ENCODE measurements at regions not wholly inside any gene's neighbourhood (a gene's known extent, or its start where the extent isn't known, plus 50 kb on each side); places are given as distances from the start of the nearest gene placed in this dataset.

DNA sequence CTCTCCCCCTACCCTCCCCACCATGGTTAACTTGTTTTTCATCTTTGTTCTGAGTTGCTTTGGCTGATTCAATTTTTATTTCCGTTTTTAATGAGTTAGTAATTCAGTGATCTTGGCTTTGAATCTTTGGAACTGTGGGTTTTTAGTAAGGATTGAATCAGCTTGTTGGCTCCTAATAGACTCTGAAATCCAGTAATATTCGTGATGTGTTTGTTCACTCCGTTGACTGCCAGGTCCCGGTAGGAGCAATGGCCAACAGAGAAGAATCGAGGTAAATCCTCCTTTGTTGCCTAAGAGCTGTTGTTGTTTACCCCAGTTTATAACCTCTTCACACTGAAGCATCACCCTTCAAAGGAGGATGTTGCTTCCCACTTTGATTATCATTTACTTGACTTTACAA lies 92.7 kb downstream of the PCSK1 start:
- H3K9me3 ChIP-seq (ENCODE audit: control insufficient read depth, insufficient read depth, low read length) = no peaks in the 10 kb centered on the region
- POLR2A ChIA-PET = no interaction called here
- H3K27me3 ChIP-seq (ENCODE audit: control insufficient read depth, insufficient read depth, low read length) = no peaks in the 10 kb centered on the region
- H3K4me3 ChIP-seq (ENCODE audit: low read depth, low read length) = no peak overlapping the region
- no peak for DNase-seq (ENCODE audit: low read depth, low spot score)
- H3K27ac ChIP-seq (ENCODE audit: low read depth, low read length) = no peak overlapping the region
- TF ChIP-seq, protein P1, sequence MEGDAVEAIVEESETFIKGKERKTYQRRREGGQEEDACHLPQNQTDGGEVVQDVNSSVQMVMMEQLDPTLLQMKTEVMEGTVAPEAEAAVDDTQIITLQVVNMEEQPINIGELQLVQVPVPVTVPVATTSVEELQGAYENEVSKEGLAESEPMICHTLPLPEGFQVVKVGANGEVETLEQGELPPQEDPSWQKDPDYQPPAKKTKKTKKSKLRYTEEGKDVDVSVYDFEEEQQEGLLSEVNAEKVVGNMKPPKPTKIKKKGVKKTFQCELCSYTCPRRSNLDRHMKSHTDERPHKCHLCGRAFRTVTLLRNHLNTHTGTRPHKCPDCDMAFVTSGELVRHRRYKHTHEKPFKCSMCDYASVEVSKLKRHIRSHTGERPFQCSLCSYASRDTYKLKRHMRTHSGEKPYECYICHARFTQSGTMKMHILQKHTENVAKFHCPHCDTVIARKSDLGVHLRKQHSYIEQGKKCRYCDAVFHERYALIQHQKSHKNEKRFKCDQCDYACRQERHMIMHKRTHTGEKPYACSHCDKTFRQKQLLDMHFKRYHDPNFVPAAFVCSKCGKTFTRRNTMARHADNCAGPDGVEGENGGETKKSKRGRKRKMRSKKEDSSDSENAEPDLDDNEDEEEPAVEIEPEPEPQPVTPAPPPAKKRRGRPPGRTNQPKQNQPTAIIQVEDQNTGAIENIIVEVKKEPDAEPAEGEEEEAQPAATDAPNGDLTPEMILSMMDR (IDR thresholded peaks at IDR 0.05; ENCODE audit: low read depth, low read length) = no peak
- CTCF ChIA-PET = interaction anchor here (0.6 to 2.1 kb wide), 3 partner anchors 99 to 262 kb away, joined by 3 to 10 read pairs (median 4); no protein-coding TSS in a partner anchor

DNA sequence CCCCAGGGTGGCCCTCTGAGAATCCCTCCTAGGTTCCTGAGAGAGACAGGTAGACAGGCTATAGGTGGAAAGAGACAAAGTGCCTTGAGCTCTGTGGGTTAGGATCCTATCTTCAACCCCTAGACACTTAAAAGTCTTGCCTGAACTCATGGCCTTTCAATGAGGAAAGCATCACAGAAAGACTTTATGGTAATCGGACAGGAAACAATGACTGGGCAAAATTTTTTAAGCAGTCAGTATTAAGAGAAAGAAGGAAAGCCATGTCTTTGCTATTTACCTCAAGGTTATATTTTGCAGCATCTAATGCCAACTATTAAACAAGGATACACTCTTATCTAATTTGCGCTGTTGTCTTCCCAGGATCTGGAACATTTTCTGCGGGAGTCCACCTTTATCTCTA lies 93.2 kb downstream of the PCSK1 start:
- Histone ChIP-seq H3K27ac (ENCODE audit: low read depth, low read length) (no peak overlapping the region), H3K9me3 (ENCODE audit: control insufficient read depth, insufficient read depth, low read length) (no peaks in the 10 kb centered on the region), H3K27me3 (ENCODE audit: control insufficient read depth, insufficient read depth, low read length) (no peaks in the 10 kb centered on the region), H3K4me3 (ENCODE audit: low read depth, low read length) (no peak overlapping the region)
- ChIA-PET CTCF (interaction anchor here (0.5 to 0.9 kb wide), 2 partner anchors 261 to 451 kb away, joined by 3 to 7 read pairs; no protein-coding TSS in a partner anchor), POLR2A (no interaction called here)
- DNase-seq (ENCODE audit: low read depth, low spot score) = no peak
- TF ChIP-seq, protein P1 (IDR thresholded peaks at IDR 0.05; ENCODE audit: low read depth, low read length) = no peak

DNA sequence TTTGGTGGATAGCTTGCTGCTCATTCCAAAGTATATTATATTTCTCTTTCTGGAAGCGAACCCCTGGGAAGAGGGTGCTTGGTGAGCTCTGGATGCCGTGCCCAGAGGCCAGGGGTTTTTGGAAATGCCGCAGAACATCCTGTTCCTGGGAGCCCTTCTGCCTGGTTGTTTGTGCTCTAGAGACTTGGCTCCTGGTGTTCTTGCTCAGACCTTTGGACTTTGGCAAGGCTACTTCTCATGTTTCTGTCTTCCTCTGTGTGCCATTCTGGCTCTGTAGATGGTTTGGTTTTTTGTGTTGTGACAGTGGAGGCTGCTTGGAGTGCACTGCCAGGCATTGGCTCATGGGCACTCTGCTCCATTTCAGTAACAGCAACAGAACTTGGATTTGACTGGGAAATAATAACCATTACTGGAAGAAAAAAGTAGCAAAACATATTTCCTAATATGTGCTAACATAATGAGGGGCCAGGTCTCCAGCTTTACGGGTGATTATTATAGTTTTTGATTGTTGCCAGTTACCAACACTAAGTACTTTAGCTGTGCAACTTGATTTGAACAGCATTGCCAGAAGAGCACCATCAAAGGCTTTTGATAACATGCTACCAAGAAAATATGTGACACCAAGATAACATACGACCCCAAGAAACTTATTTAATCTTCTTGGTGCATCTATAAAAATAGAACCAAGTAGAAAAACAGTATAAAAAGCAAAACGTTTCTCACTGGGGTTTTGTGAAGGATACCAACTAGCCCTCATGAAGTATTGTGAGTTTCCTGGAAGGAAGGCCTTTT lies 94.2 kb downstream of the PCSK1 start:
- DNase-seq (ENCODE audit: low read depth, low spot score) = no peak
- TF ChIP-seq, protein P1 (IDR thresholded peaks at IDR 0.05; ENCODE audit: low read depth, low read length) = no peak
- H3K9me3 ChIP-seq (ENCODE audit: control insufficient read depth, insufficient read depth, low read length) = no peaks in the 10 kb centered on the region
- CTCF ChIA-PET = interaction anchor here (0.6 to 0.8 kb wide), 2 partner anchors 261 to 263 kb away, joined by 3 to 4 read pairs; no protein-coding TSS in a partner anchor
- no peaks in the 10 kb centered on the region for H3K27me3 ChIP-seq (ENCODE audit: control insufficient read depth, insufficient read depth, low read length)
- H3K27ac ChIP-seq (ENCODE audit: low read depth, low read length) = no peak overlapping the region
- no peak overlapping the region for H3K4me3 ChIP-seq (ENCODE audit: low read depth, low read length)
- POLR2A ChIA-PET = no interaction called here

DNA sequence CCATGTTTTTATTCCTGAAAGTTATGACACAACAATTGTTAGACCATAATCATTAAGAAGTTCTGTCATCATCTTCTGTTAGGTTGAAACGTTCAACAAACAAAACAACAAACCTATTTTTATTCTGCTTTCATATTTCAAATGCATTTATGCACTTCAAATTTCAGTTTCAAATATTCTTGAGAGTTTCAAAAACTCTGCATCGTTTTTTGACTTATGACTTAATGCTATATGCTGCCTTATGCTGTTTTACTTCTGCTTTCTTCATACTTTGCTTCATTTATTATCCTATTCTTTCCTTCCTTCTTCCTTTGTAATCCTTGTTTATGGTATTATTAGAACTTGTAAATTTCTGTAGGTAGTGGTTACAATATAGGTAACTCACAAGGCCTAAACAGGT lies 95.0 kb downstream of the PCSK1 start:
- H3K4me3 ChIP-seq (ENCODE audit: low read depth, low read length) = no peak overlapping the region
- H3K27ac ChIP-seq (ENCODE audit: low read depth, low read length) = no peak overlapping the region
- H3K9me3 ChIP-seq (ENCODE audit: control insufficient read depth, insufficient read depth, low read length) = no peaks in the 10 kb centered on the region
- H3K27me3 ChIP-seq (ENCODE audit: control insufficient read depth, insufficient read depth, low read length) = no peaks in the 10 kb centered on the region
- POLR2A ChIA-PET = interaction anchor here (1.0 to 1.3 kb wide), 3 partner anchors 40 to 480 kb away, joined by 3 read pairs; no protein-coding TSS in a partner anchor
- CTCF ChIA-PET = interaction anchor here (0.8 to 2.7 kb wide), 5 partner anchors 84 to 445 kb away, joined by 3 to 14 read pairs (median 7); no protein-coding TSS in a partner anchor
- TF ChIP-seq, protein P1 (IDR thresholded peaks at IDR 0.05; ENCODE audit: low read depth, low read length) = no peak
- no peak for DNase-seq (ENCODE audit: low read depth, low spot score)
